ENCODE measurements at regions not wholly inside any gene's neighbourhood (a gene's known extent, or its start where the extent isn't known, plus 50 kb on each side); places are given as distances from the start of the nearest gene placed in this dataset.

DNA sequence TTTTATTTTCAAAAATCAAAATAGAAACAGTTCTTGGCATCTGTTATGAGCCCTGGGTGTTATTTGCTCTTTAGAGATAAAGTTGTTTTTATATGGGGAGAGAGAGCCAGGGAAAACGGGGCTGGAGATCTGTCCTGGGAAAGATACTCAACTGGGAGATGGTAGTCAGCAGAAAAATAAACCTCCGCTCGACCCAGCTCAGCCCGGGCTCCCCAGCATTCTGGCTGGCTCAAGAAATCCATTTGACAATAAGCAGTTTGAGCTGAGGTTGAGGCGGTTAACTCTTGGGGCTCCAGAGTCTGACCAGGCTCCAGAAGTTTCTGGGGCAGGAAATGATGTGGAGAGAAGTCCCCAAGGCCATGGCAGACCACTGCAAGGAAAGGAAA is 151.9 kb downstream of the IRX5 start:
- no peaks in the 10 kb centered on the region for H3K4me1 ChIP-seq (ENCODE audit: control insufficient read depth in 2 of 2, insufficient read depth in 2 of 2, low read length in 2 of 2)
- no peak overlapping the region for H3K27ac ChIP-seq (ENCODE audit: low read depth in 1 of 2, low read length in 1 of 2)
- DNase-seq (ENCODE audit: low read depth in 6 of 9, low spot score in 9 of 9): no peak
- no peaks in the 10 kb centered on the region for H3K36me3 ChIP-seq (ENCODE audit: control insufficient read depth in 2 of 2, insufficient read depth in 2 of 2, low read length in 1 of 2)
- H3K9me3 ChIP-seq (ENCODE audit: control insufficient read depth in 2 of 2, insufficient read depth in 1 of 2, low read length in 1 of 2): no peaks in the 10 kb centered on the region
- no peak overlapping the region for H3K4me3 ChIP-seq (ENCODE audit: low read length in 2 of 2)
- WGBS: 86% methylated on average over 5 of the region's 5 CpGs
- no peaks in the 10 kb centered on the region for H3K27me3 ChIP-seq (ENCODE audit: control insufficient read depth in 2 of 2, insufficient read depth in 1 of 2, low read length in 1 of 2)

DNA sequence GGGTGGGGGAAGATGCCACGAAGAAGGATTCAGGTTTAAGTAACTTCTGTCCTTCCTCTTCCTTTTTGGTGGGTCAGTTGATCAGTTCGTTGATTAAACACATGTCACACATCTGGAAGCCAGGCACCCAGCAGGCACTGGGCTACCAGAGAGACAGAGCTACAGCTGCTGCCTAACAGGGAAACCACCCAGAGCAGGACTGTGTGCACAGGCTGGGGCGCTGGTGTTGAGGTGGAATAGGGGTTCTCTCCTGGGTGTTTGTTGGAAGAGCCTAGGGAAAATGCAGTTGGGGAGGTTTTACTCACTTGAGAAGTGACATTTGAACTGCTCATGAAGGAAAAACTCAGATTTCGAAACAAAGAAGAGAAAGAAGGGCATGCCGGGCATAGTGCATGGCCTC is 152.4 kb downstream of the IRX5 start:
- no peaks in the 10 kb centered on the region for H3K4me1 ChIP-seq (ENCODE audit: control insufficient read depth in 2 of 2, insufficient read depth in 2 of 2, low read length in 2 of 2)
- WGBS: 83% methylated on average over 5 of the region's 5 CpGs
- DNase-seq (ENCODE audit: low read depth in 6 of 9, low spot score in 9 of 9): no peak

DNA sequence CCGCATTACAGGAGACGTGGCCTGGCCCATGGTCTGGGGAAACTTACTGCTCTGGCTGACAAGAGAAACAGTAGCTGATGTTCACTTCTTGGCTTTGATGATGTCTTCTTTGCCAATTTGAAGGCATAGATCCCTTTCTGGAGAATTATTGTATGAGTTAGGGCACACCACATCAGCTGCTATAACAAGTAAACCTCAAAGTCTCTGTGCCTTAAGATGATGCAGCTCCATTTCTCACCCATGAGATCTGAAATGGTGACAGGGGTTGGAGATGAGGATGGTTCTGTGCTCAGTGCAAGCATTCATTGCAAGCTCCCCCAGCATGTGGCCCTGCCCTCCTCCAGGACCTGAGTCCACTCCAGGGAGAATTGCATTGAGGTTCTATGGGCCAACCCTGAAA is 157.4 kb downstream of the IRX5 start:
- H3K4me3 ChIP-seq (ENCODE audit: low read length in 2 of 2): no peak overlapping the region
- H3K36me3 ChIP-seq (ENCODE audit: control insufficient read depth in 2 of 2, insufficient read depth in 2 of 2, low read length in 1 of 2): no peaks in the 10 kb centered on the region
- no peak for DNase-seq (ENCODE audit: low read depth in 6 of 9, low spot score in 9 of 9)
- H3K27ac ChIP-seq (ENCODE audit: low read depth in 1 of 2, low read length in 1 of 2): no peak overlapping the region
- WGBS: 97% methylated on average over 2 of the region's 2 CpGs
- H3K27me3 ChIP-seq (ENCODE audit: control insufficient read depth in 2 of 2, insufficient read depth in 1 of 2, low read length in 1 of 2): no peaks in the 10 kb centered on the region
- H3K9me3 ChIP-seq (ENCODE audit: control insufficient read depth in 2 of 2, insufficient read depth in 1 of 2, low read length in 1 of 2): no peaks in the 10 kb centered on the region
- no peaks in the 10 kb centered on the region for H3K4me1 ChIP-seq (ENCODE audit: control insufficient read depth in 2 of 2, insufficient read depth in 2 of 2, low read length in 2 of 2)

More for the DNA sequence above, 152.4 kb downstream of the IRX5 start:
- Histone ChIP-seq H3K27ac (ENCODE audit: low read depth in 1 of 2, low read length in 1 of 2) (no peak overlapping the region), H3K36me3 (ENCODE audit: control insufficient read depth in 2 of 2, insufficient read depth in 2 of 2, low read length in 1 of 2) (no peaks in the 10 kb centered on the region), H3K4me3 (ENCODE audit: low read length in 2 of 2) (no peak overlapping the region), H3K27me3 (ENCODE audit: control insufficient read depth in 2 of 2, insufficient read depth in 1 of 2, low read length in 1 of 2) (no peaks in the 10 kb centered on the region), H3K9me3 (ENCODE audit: control insufficient read depth in 2 of 2, insufficient read depth in 1 of 2, low read length in 1 of 2) (no peaks in the 10 kb centered on the region)

DNA sequence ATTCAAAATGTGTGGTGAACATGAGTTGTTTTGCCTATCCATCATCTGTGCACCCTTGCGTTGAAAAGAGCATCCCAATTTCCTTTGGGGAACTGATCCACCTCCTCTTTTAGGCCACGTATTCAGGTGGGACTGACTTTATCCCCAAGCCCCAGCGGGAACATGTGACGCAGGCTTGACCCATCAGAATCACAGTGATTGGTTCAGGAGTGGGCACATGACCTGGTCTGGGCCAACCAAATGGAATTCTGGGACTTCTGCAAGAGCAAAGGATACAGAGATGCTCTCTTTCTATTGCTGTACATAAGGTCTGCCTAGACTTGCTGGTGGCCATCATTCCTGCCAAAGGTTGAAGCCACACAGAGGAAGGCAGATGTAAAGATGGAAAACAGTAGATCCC is 158.9 kb downstream of the IRX5 start:
- WGBS: 94% methylated on average over 4 of the region's 4 CpGs
- Histone ChIP-seq H3K4me3 (ENCODE audit: low read length in 2 of 2) (no peak overlapping the region), H3K9me3 (ENCODE audit: control insufficient read depth in 2 of 2, insufficient read depth in 1 of 2, low read length in 1 of 2) (no peaks in the 10 kb centered on the region), H3K27ac (ENCODE audit: low read depth in 1 of 2, low read length in 1 of 2) (no peak overlapping the region), H3K27me3 (ENCODE audit: control insufficient read depth in 2 of 2, insufficient read depth in 1 of 2, low read length in 1 of 2) (no peaks in the 10 kb centered on the region), H3K36me3 (ENCODE audit: control insufficient read depth in 2 of 2, insufficient read depth in 2 of 2, low read length in 1 of 2) (no peaks in the 10 kb centered on the region), H3K4me1 (ENCODE audit: control insufficient read depth in 2 of 2, insufficient read depth in 2 of 2, low read length in 2 of 2) (no peaks in the 10 kb centered on the region)
- DNase-seq (ENCODE audit: low read depth in 6 of 9, low spot score in 9 of 9): no peak

DNA sequence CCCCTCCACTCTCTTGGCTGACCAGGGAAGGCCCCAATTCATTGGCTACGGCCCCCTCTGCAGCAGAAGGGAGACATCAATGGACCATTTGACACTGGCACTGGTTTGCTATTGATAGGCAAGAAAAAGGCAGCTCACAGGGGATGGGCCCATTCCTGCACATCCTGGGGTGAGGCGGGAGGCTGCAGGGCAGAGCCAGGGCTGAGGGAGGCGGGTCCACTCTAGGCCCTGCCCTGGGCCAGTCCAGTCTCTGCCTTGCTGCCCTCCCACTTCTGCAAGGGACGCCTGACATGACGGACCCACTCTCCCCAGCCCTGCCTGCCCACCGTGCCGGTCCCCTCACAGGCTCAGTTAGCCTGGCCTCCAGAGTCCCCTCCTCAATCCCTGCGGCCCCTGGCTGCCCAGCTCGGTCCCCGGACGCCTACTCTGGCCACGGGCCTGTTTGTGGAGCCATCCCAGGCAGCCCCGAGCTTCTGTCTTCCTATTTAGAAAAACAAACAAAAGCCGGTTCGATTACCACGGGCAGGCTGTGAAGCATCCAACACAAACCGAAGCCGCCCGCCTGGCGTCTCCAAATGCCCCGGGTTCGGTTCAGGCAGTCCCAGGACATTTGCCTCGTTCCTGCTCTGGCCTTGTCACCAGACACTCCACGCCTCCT is 160.7 kb downstream of the IRX5 start:
- WGBS: 82% methylated on average over 24 of the region's 24 CpGs
- no peak overlapping the region for H3K27ac ChIP-seq (ENCODE audit: low read depth in 1 of 2, low read length in 1 of 2)
- H3K9me3 ChIP-seq (ENCODE audit: control insufficient read depth in 2 of 2, insufficient read depth in 1 of 2, low read length in 1 of 2): no peaks in the 10 kb centered on the region
- no peaks in the 10 kb centered on the region for H3K27me3 ChIP-seq (ENCODE audit: control insufficient read depth in 2 of 2, insufficient read depth in 1 of 2, low read length in 1 of 2)
- H3K4me3 ChIP-seq (ENCODE audit: low read length in 2 of 2): no peak overlapping the region
- H3K4me1 ChIP-seq (ENCODE audit: control insufficient read depth in 2 of 2, insufficient read depth in 2 of 2, low read length in 2 of 2): no peaks in the 10 kb centered on the region
- no peak for DNase-seq (ENCODE audit: low read depth in 6 of 9, low spot score in 9 of 9)
- no peaks in the 10 kb centered on the region for H3K36me3 ChIP-seq (ENCODE audit: control insufficient read depth in 2 of 2, insufficient read depth in 2 of 2, low read length in 1 of 2)

DNA sequence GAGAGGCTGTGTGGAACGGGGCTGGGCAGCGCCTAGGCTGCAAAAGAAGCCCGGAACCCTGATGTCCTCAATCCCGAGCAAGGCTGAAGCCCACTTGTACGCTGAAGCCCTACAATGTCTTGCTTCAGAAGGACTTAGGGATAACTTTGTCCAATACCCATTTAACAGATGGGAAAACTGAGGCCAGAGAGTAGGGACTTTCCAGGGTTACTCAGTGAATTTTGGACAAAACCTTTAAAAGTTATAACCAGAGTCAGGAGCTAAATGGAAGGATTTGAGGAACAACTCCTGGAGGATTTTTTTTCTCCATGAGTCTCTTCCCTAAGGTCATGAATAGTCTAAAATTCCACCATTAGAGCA is 161.2 kb downstream of the IRX5 start:
- H3K9me3 ChIP-seq (ENCODE audit: control insufficient read depth in 2 of 2, insufficient read depth in 1 of 2, low read length in 1 of 2): no peaks in the 10 kb centered on the region
- no peaks in the 10 kb centered on the region for H3K36me3 ChIP-seq (ENCODE audit: control insufficient read depth in 2 of 2, insufficient read depth in 2 of 2, low read length in 1 of 2)
- 92% methylated on average over 5 of the region's 5 CpGs for WGBS
- H3K4me3 ChIP-seq (ENCODE audit: low read length in 2 of 2): no peak overlapping the region
- H3K4me1 ChIP-seq (ENCODE audit: control insufficient read depth in 2 of 2, insufficient read depth in 2 of 2, low read length in 2 of 2): no peaks in the 10 kb centered on the region
- H3K27me3 ChIP-seq (ENCODE audit: control insufficient read depth in 2 of 2, insufficient read depth in 1 of 2, low read length in 1 of 2): no peaks in the 10 kb centered on the region
- DNase-seq (ENCODE audit: low read depth in 6 of 9, low spot score in 9 of 9): no peak
- no peak overlapping the region for H3K27ac ChIP-seq (ENCODE audit: low read depth in 1 of 2, low read length in 1 of 2)

DNA sequence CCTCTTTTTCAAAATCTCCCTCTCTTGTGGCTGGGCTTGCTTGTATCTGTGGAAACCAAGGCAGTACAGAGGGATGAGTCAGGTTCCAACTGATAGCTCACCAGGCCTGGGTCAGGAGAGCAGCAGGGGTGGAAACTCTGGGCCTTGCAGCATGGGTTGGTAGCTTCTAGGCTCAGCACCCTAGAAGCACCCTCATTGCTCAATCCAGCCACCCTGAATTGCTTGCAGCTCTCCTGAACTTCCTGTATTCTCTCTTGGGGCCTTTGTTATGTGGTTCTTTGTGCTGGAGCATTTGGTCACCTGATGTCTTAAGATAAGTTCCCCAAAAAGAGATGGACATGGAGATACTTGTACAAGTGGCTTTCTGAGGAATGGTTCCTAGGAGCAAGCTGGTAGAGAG is 169.4 kb downstream of the IRX5 start:
- Histone ChIP-seq H3K4me1 (ENCODE audit: control insufficient read depth in 2 of 2, insufficient read depth in 2 of 2, low read length in 2 of 2) (no peaks in the 10 kb centered on the region), H3K9me3 (ENCODE audit: control insufficient read depth in 2 of 2, insufficient read depth in 1 of 2, low read length in 1 of 2) (no peaks in the 10 kb centered on the region), H3K36me3 (ENCODE audit: control insufficient read depth in 2 of 2, insufficient read depth in 2 of 2, low read length in 1 of 2) (no peaks in the 10 kb centered on the region), H3K27me3 (ENCODE audit: control insufficient read depth in 2 of 2, insufficient read depth in 1 of 2, low read length in 1 of 2) (no peaks in the 10 kb centered on the region), H3K4me3 (ENCODE audit: low read length in 2 of 2) (no peak overlapping the region), H3K27ac (ENCODE audit: low read depth in 1 of 2, low read length in 1 of 2) (no peak overlapping the region)
- no peak for DNase-seq (ENCODE audit: low read depth in 6 of 9, low spot score in 9 of 9)

DNA sequence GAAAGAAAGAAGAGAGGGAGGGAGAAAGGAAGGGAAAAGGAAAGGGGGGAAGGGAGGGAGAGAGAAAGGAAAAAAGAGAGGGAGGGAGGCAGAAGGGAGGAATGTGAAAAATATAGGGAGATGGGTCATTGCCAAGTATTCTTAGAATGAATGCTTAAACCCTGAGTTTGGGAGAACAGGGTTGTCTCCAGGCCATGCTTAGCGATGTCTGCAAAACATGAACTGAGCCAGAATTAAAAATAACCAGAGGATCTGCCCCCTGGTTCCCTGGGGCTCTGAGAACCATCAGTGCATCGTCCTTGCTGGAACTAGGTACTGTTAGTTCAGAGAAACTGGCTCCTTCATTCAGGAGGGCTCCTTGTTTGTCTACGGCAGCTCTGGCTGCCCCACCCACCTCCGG is 170.4 kb downstream of the IRX5 start:
- DNase-seq (ENCODE audit: low read depth in 6 of 9, low spot score in 9 of 9): no peak
- WGBS: 83% methylated on average over 4 of the region's 4 CpGs
- Histone ChIP-seq H3K4me1 (ENCODE audit: control insufficient read depth in 2 of 2, insufficient read depth in 2 of 2, low read length in 2 of 2) (no peaks in the 10 kb centered on the region), H3K36me3 (ENCODE audit: control insufficient read depth in 2 of 2, insufficient read depth in 2 of 2, low read length in 1 of 2) (no peaks in the 10 kb centered on the region), H3K9me3 (ENCODE audit: control insufficient read depth in 2 of 2, insufficient read depth in 1 of 2, low read length in 1 of 2) (no peaks in the 10 kb centered on the region), H3K27ac (ENCODE audit: low read depth in 1 of 2, low read length in 1 of 2) (no peak overlapping the region), H3K4me3 (ENCODE audit: low read length in 2 of 2) (no peak overlapping the region), H3K27me3 (ENCODE audit: control insufficient read depth in 2 of 2, insufficient read depth in 1 of 2, low read length in 1 of 2) (no peaks in the 10 kb centered on the region)

DNA sequence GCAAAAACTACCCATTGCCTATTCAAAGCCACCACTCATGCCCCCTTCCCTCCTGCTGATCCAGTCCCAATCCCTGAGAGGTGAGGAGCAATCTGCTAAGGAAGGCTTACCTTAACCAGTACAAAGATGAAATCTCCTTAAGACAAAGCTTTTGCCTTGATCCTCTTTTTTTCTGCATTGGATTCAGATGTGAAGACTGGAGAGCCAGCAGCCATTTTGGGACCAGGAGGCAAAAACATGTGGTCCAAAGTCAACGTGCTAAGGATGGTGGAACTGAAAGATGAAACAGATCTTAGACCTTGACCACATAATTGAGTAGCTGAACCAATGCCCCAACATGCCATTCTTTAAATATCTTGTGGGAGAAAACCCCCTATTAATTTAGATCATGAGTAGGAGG is 171.4 kb downstream of the IRX5 start:
- WGBS: 82% methylated on average over 1 of the region's 1 CpG
- no peaks in the 10 kb centered on the region for H3K27me3 ChIP-seq (ENCODE audit: control insufficient read depth in 2 of 2, insufficient read depth in 1 of 2, low read length in 1 of 2)
- DNase-seq (ENCODE audit: low read depth in 6 of 9, low spot score in 9 of 9): no peak
- H3K27ac ChIP-seq (ENCODE audit: low read depth in 1 of 2, low read length in 1 of 2): no peak overlapping the region
- no peaks in the 10 kb centered on the region for H3K36me3 ChIP-seq (ENCODE audit: control insufficient read depth in 2 of 2, insufficient read depth in 2 of 2, low read length in 1 of 2)
- no peaks in the 10 kb centered on the region for H3K9me3 ChIP-seq (ENCODE audit: control insufficient read depth in 2 of 2, insufficient read depth in 1 of 2, low read length in 1 of 2)
- no peak overlapping the region for H3K4me3 ChIP-seq (ENCODE audit: low read length in 2 of 2)
- H3K4me1 ChIP-seq (ENCODE audit: control insufficient read depth in 2 of 2, insufficient read depth in 2 of 2, low read length in 2 of 2): no peaks in the 10 kb centered on the region

DNA sequence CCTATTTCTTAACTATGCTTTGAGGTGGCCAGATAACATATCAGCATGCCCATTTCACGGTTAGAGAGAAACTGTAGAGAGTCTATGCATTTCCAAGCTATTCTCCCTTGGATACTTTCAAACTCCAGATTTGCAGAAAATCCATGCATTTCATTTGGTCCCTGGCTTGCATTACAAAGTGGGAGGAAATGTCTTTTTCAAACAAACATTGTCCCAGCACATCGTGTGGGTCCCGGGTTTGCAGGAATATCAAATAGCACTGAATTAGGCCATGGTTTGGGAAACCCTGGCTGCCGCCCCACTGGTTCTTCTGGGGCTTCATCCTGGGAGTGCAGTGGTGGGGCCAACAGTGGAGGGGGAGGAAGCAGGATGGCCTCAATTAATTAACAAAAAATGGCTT is 171.9 kb downstream of the IRX5 start:
- H3K4me1 ChIP-seq (ENCODE audit: control insufficient read depth in 2 of 2, insufficient read depth in 2 of 2, low read length in 2 of 2): no peaks in the 10 kb centered on the region
- no peaks in the 10 kb centered on the region for H3K27me3 ChIP-seq (ENCODE audit: control insufficient read depth in 2 of 2, insufficient read depth in 1 of 2, low read length in 1 of 2)
- H3K36me3 ChIP-seq (ENCODE audit: control insufficient read depth in 2 of 2, insufficient read depth in 2 of 2, low read length in 1 of 2): no peaks in the 10 kb centered on the region
- no peak for DNase-seq (ENCODE audit: low read depth in 6 of 9, low spot score in 9 of 9)
- no peak overlapping the region for H3K27ac ChIP-seq (ENCODE audit: low read depth in 1 of 2, low read length in 1 of 2)
- 76% methylated on average over 4 of the region's 4 CpGs for WGBS
- no peak overlapping the region for H3K4me3 ChIP-seq (ENCODE audit: low read length in 2 of 2)
- no peaks in the 10 kb centered on the region for H3K9me3 ChIP-seq (ENCODE audit: control insufficient read depth in 2 of 2, insufficient read depth in 1 of 2, low read length in 1 of 2)
